ENCODE measurements at regions not wholly inside any gene's neighbourhood (a gene's known extent, or its start where the extent isn't known, plus 50 kb on each side); places are given as distances from the start of the nearest gene placed in this dataset.

DNA sequence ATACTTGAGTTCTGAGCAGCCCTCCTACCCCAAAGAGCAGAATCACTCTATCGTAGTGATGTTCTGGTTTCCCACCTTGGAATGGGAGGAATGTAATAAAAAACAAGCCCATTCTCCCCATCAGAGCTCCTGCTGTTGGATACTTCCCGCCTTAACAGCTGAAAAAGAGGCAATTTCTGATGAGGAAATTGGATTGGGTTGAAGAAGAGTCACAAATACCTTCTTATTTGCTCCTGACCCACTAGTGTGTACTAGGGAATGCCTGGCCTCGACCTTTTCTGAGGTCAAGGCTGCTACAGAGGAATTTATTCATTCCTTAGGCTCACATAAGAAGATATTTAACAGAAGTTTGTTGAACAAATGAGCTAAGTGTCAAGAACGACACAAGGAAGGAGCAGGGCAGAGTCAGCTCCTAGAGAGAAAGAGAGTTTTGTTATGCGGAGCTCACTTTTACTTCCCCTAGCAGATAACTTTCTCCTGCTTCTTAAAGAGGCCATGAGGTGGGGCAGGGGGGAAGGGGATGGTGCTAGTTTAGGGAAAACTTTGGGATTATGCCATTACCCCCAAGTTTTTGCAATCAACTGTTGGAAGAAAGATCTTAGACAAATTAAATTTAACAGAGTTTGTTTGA is 273.8 kb upstream of the CLNK start:
- no peaks in the 10 kb centered on the region for H3K27me3 ChIP-seq (ENCODE audit: insufficient read depth, low read length)
- no peaks in the 10 kb centered on the region for H3K36me3 ChIP-seq (ENCODE audit: insufficient read depth, low read length)
- H3K4me1 ChIP-seq (ENCODE audit: insufficient read depth, low read length) = peaks cover 29% of the 10 kb centered on the region
- peak overlapping the region; percentile 81 for H3K27ac ChIP-seq (ENCODE audit: low read depth, low read length)
- H3K4me3 ChIP-seq (ENCODE audit: low read length) = no peak overlapping the region
- no peak overlapping the region for H3K9ac ChIP-seq (ENCODE audit: low read depth, low read length)
- WGBS = 24% methylated on average over 4 of the region's 5 CpGs
- H3K9me3 ChIP-seq (ENCODE audit: insufficient read depth, low read depth, low read length) = no peaks in the 10 kb centered on the region

DNA sequence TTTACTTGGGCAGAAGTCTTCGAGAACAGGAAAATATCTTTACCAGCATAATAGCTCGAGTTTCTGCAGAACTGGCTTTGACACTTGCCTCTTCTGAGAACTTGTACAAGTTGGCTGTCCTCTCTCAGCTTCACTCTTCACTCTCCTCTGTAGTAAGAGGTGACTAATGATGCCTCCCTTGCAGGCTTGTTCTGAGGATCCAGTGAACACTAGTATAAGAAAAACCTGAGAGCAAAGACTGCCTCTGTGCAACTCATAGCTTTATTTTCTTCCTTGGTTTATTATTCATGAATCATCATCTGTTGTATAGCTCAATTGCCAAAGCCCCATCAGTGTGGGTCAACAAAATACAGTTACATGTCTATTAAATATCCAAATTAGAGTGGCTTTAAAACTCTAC is 266.7 kb upstream of the CLNK start:
- no peaks in the 10 kb centered on the region for H3K36me3 ChIP-seq (ENCODE audit: insufficient read depth, low read length)
- 0 out of 2 replicates have a peak, but pooled peaks cover 4% of the 10 kb centered on the region for H3K9me3 ChIP-seq (ENCODE audit: insufficient read depth, low read depth, low read length)
- no peak overlapping the region for H3K27ac ChIP-seq (ENCODE audit: low read depth, low read length)
- H3K4me3 ChIP-seq (ENCODE audit: low read length) = no peak overlapping the region
- H3K9ac ChIP-seq (ENCODE audit: low read depth, low read length) = no peak overlapping the region
- H3K27me3 ChIP-seq (ENCODE audit: insufficient read depth, low read length) = no peaks in the 10 kb centered on the region
- no peaks in the 10 kb centered on the region for H3K4me1 ChIP-seq (ENCODE audit: insufficient read depth, low read length)
- 88% methylated on average over 2 of the region's 2 CpGs for WGBS

- no peaks in the 10 kb centered on the region for H3K36me3 ChIP-seq (ENCODE audit: insufficient read depth, low read length)
- no peak overlapping the region for H3K27ac ChIP-seq (ENCODE audit: low read depth, low read length)
- 93% methylated on average over 6 of the region's 6 CpGs for WGBS
- 0 out of 2 replicates have a peak, but pooled peaks cover 4% of the 10 kb centered on the region for H3K9me3 ChIP-seq (ENCODE audit: insufficient read depth, low read depth, low read length)
- no peaks in the 10 kb centered on the region for H3K27me3 ChIP-seq (ENCODE audit: insufficient read depth, low read length)
- H3K4me1 ChIP-seq (ENCODE audit: insufficient read depth, low read length) = no peaks in the 10 kb centered on the region; the same call in 1 of the 2 replicates
- no peak overlapping the region for H3K4me3 ChIP-seq (ENCODE audit: low read length)
- H3K9ac ChIP-seq (ENCODE audit: low read depth, low read length) = no peak overlapping the region
These were observed 264.6 kb upstream of the CLNK start for GRCh38 chr4:10949039-10949733.

DNA sequence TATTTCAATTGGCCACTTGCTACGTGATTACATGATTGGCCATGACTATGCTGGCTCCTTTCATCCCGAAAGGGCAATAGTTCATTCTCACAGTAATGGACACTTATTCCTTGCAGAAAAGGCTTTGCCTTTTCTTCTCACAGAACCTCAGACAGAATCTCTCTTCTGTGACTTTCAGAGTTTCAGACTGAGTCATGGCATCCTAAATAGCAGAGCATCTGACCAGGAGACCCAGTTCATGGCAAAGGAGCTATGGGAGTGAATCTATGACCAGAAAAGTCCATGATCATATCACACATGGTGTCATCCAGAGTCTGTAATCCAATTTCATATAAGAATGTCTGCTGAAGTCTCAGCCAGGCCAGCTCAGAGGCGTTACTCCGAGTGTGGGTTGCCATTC is 263.3 kb upstream of the CLNK start:
- H3K9me3 ChIP-seq (ENCODE audit: insufficient read depth, low read depth, low read length) = 0 out of 2 replicates have a peak, but pooled peaks cover 7% of the 10 kb centered on the region
- H3K4me3 ChIP-seq (ENCODE audit: low read length) = no peak overlapping the region
- no peak overlapping the region for H3K9ac ChIP-seq (ENCODE audit: low read depth, low read length)
- no peaks in the 10 kb centered on the region for H3K27me3 ChIP-seq (ENCODE audit: insufficient read depth, low read length)
- no peaks in the 10 kb centered on the region for H3K36me3 ChIP-seq (ENCODE audit: insufficient read depth, low read length)
- no peaks in the 10 kb centered on the region; the same call in 1 of the 2 replicates for H3K4me1 ChIP-seq (ENCODE audit: insufficient read depth, low read length)
- WGBS = 91% methylated on average over 4 of the region's 4 CpGs
- no peak overlapping the region for H3K27ac ChIP-seq (ENCODE audit: low read depth, low read length)

GRCh38 chr4:10944321-10944720 is 259.8 kb upstream of the CLNK start:
- no peaks in the 10 kb centered on the region; the same call in 1 of the 2 replicates for H3K4me1 ChIP-seq (ENCODE audit: insufficient read depth, low read length)
- no peak overlapping the region for H3K9ac ChIP-seq (ENCODE audit: low read depth, low read length)
- H3K36me3 ChIP-seq (ENCODE audit: insufficient read depth, low read length) = no peaks in the 10 kb centered on the region
- H3K9me3 ChIP-seq (ENCODE audit: insufficient read depth, low read depth, low read length) = peaks cover 24% of the 10 kb centered on the region
- H3K27me3 ChIP-seq (ENCODE audit: insufficient read depth, low read length) = no peaks in the 10 kb centered on the region
- H3K27ac ChIP-seq (ENCODE audit: low read depth, low read length) = no peak overlapping the region
- H3K4me3 ChIP-seq (ENCODE audit: low read length) = no peak overlapping the region
- WGBS = 86% methylated on average over 1 of the region's 1 CpG

DNA sequence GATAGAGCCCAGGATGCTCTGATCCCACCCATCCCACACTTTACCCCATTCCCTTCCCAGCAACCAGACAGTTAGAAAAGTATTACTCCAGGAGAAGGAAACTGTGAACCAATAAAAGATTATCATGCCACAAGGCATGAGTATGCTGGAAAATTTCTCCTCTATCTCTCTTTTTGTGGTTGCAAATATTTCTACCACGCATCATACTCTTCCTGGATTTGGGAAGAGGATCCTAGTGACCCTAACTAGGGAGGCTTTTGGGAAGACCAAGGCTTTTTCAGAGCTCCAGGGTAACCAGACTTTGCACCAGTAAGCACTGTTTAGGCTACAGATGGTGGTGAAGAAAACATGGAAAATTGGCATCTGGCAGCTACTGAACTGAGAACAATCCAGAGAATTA is 257.6 kb upstream of the CLNK start:
- Histone ChIP-seq H3K27ac (ENCODE audit: low read depth, low read length) (no peak overlapping the region), H3K9ac (ENCODE audit: low read depth, low read length) (no peak overlapping the region), H3K36me3 (ENCODE audit: insufficient read depth, low read length) (no peaks in the 10 kb centered on the region), H3K9me3 (ENCODE audit: insufficient read depth, low read depth, low read length) (peaks cover 24% of the 10 kb centered on the region), H3K4me3 (ENCODE audit: low read length) (no peak overlapping the region), H3K4me1 (ENCODE audit: insufficient read depth, low read length) (no peaks in the 10 kb centered on the region; the same call in 1 of the 2 replicates), H3K27me3 (ENCODE audit: insufficient read depth, low read length) (no peaks in the 10 kb centered on the region)
- WGBS = 100% methylated on average over 1 of the region's 1 CpG

- no peaks in the 10 kb centered on the region for H3K9me3 ChIP-seq (ENCODE audit: insufficient read depth, low read depth, low read length)
- no CpG with 5 or more reads among the region's 2 CpGs for WGBS
- no peak overlapping the region for H3K27ac ChIP-seq (ENCODE audit: low read depth, low read length)
- H3K4me1 ChIP-seq (ENCODE audit: insufficient read depth, low read length) = peaks cover 10% of the 10 kb centered on the region; the same call in 1 of the 2 replicates
- no peaks in the 10 kb centered on the region for H3K27me3 ChIP-seq (ENCODE audit: insufficient read depth, low read length)
- H3K4me3 ChIP-seq (ENCODE audit: low read length) = no peak overlapping the region
- H3K9ac ChIP-seq (ENCODE audit: low read depth, low read length) = no peak overlapping the region
- H3K36me3 ChIP-seq (ENCODE audit: insufficient read depth, low read length) = no peaks in the 10 kb centered on the region
These were observed 245.2 kb upstream of the CLNK start for GRCh38 chr4:10929818-10930217.

DNA sequence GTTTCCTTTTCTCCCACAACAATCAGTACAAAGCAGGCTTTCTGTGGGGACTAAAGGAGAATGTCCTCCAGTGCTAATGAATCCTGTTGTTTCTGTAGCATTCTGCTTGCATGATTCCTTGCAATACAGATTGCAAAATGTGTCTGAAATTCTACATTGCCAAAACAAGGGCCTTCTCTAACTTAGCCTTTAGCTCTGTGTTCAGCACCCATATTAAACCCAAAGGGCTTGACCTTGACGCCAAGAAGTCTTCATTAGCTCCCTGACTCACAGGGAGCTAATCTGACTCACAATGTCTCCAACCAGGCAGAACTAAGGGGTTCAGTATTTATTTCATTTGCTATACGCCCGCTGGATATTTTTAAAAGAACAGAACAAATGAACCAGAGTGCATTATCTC is 241.4 kb upstream of the CLNK start:
- Histone ChIP-seq H3K27me3 (ENCODE audit: insufficient read depth, low read length) (no peaks in the 10 kb centered on the region), H3K9me3 (ENCODE audit: insufficient read depth, low read depth, low read length) (no peaks in the 10 kb centered on the region), H3K4me1 (ENCODE audit: insufficient read depth, low read length) (peaks cover 27% of the 10 kb centered on the region), H3K4me3 (ENCODE audit: low read length) (no peak overlapping the region), H3K36me3 (ENCODE audit: insufficient read depth, low read length) (no peaks in the 10 kb centered on the region), H3K9ac (ENCODE audit: low read depth, low read length) (no peak overlapping the region), H3K27ac (ENCODE audit: low read depth, low read length) (no peak overlapping the region)
- WGBS = 70% methylated on average over 3 of the region's 3 CpGs

DNA sequence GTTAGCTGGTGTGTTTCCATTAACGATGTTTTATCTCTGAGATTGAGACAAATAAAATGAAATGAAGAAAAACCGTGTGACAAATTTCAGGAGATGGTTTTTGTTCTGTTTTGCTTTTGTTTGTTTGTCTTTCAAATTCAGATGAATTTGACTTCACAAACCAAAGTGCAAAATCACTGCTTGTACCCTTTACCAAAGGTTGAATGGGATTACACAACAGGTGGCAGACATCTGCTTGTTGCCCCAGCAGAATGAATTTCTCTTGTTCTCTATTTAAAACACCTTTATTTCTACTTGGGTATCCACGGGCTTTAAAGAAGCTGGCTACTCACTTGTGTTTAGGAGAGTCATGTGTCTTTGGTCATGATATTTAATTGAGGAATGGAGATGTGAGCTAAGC is 239.7 kb upstream of the CLNK start:
- H3K4me1 ChIP-seq (ENCODE audit: insufficient read depth, low read length) = peaks cover 27% of the 10 kb centered on the region
- no peak overlapping the region for H3K27ac ChIP-seq (ENCODE audit: low read depth, low read length)
- H3K9me3 ChIP-seq (ENCODE audit: insufficient read depth, low read depth, low read length) = no peaks in the 10 kb centered on the region
- WGBS = 68% methylated on average over 3 of the region's 3 CpGs
- H3K36me3 ChIP-seq (ENCODE audit: insufficient read depth, low read length) = no peaks in the 10 kb centered on the region
- H3K9ac ChIP-seq (ENCODE audit: low read depth, low read length) = no peak overlapping the region
- no peak overlapping the region for H3K4me3 ChIP-seq (ENCODE audit: low read length)
- no peaks in the 10 kb centered on the region for H3K27me3 ChIP-seq (ENCODE audit: insufficient read depth, low read length)

DNA sequence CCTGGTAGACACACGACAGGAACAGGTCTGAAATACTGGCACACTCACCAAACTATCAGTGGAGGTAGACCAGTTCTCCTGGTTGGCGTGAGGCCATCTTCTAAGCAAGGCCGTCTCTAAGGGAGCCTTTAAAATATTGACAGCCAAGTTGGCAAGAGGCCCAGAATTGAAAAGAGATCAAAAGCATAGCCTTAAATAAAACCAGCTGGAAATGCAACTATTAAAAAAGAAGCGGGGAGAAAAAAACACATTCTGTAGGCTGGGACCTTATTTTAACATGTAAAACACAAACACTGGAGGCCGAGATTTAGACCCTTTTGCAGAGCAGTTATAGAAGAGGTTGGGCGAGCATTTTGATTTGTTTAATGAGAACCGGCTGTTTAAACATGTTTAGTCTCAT is 233.0 kb upstream of the CLNK start:
- Histone ChIP-seq H3K36me3 (ENCODE audit: insufficient read depth, low read length) (no peaks in the 10 kb centered on the region), H3K9me3 (ENCODE audit: insufficient read depth, low read depth, low read length) (no peaks in the 10 kb centered on the region), H3K27me3 (ENCODE audit: insufficient read depth, low read length) (no peaks in the 10 kb centered on the region), H3K27ac (ENCODE audit: low read depth, low read length) (no peak overlapping the region), H3K4me3 (ENCODE audit: low read length) (no peak overlapping the region), H3K4me1 (ENCODE audit: insufficient read depth, low read length) (no peaks in the 10 kb centered on the region), H3K9ac (ENCODE audit: low read depth, low read length) (no peak overlapping the region)
- 95% methylated on average over 7 of the region's 7 CpGs for WGBS

- Histone ChIP-seq H3K36me3 (ENCODE audit: insufficient read depth, low read length) (no peaks in the 10 kb centered on the region), H3K27me3 (ENCODE audit: insufficient read depth, low read length) (no peaks in the 10 kb centered on the region), H3K9me3 (ENCODE audit: insufficient read depth, low read depth, low read length) (no peaks in the 10 kb centered on the region), H3K9ac (ENCODE audit: low read depth, low read length) (no peak overlapping the region), H3K4me3 (ENCODE audit: low read length) (no peak overlapping the region), H3K4me1 (ENCODE audit: insufficient read depth, low read length) (no peaks in the 10 kb centered on the region), H3K27ac (ENCODE audit: low read depth, low read length) (no peak overlapping the region)
- WGBS = 97% methylated on average over 5 of the region's 5 CpGs
These were observed 213.5 kb upstream of the CLNK start for GRCh38 chr4:10898072-10898471.
